K562 (cell line): ENCODE measurements at regions not wholly inside any gene's neighbourhood (a gene's known extent, or its start where the extent isn't known, plus 50 kb on each side); places are given as distances from the start of the nearest gene placed in this dataset.

Experiments
- ATAC-seq: fragments of 200-7000 bp; cut with Tn5 transposase; 3 replicates; pipeline ENCODE4 v1.9.1; 2020; ENCODE audit warnings: moderate library complexity
- BruUV-seq: library from RNA; stranded (reverse); fragments of 400-500 nt; replicated peaks from 2 replicates; lab custom pipeline; 2021; lab: Mats Ljungman, UMichigan
- CTCF ChIA-PET: fragments of 300-600 bp; formaldehyde crosslinking; extraction: SDS; loops from one replicate; lab custom pipeline; 2021; ENCODE audit warnings: low intra/inter-chr PET ratio; lab: Yijun Ruan, JAX
- POLR2A ChIA-PET: fragments of 300-600, 350-650 bp; sonication (Branson Sonifier 250); formaldehyde crosslinking; extraction: SDS; loops from one replicate; lab custom pipeline; 2021; ENCODE audit warnings: antibody characterized with exemption, inconsistent platforms; lab: Yijun Ruan, JAX
- DNase-seq, 4 experiments: peaks; one replicate each; pipeline versions ENCODE4 v3.0.0 to v3.0.0-alpha.2; 2011 to 2018; ENCODE audit warnings: low spot score in 3 of 4, mixed read lengths in 3 of 4; ENCODE audit errors: extremely low read depth in 1 of 4
- FAIRE-seq: peaks from 2 replicates; lab custom pipeline; 2011; peaks lifted over from hg19 to GRCh38; lab: Jason Lieb, UNC
- H2AFZ ChIP-seq: 2 replicates; pipeline ENCODE4 v1.6.0; 2011; ENCODE audit warnings: low read depth, low read length, control low read depth, inconsistent platforms
- H3K27ac ChIP-seq: fragments of 200-600 bp; 3 replicates; pipeline ENCODE4 v1.8.0; 2011; ENCODE audit warnings: low read depth, mild to moderate bottlenecking, control low read depth, inconsistent platforms, low read length, moderate library complexity, mixed read lengths; ENCODE audit errors: extremely low read depth
- H3K27me3 ChIP-seq, 2 experiments: fragments of 300-600 bp in 1 of 2; 2 replicates in 1 of 2; 3 replicates in 1 of 2; pipeline versions ENCODE4 v1.6.0 to v1.8.0; 2011; ENCODE audit warnings: inconsistent platforms in 2 of 2, low read length in 2 of 2, mild to moderate bottlenecking in 1 of 2, mixed read lengths in 1 of 2, moderate library complexity in 1 of 2; ENCODE audit not compliant: control insufficient read depth in 2 of 2, insufficient read depth in 2 of 2
- H3K36me3 ChIP-seq: fragments of 300-600 bp; 3 replicates; pipeline ENCODE4 v1.8.0; 2011; ENCODE audit warnings: mild to moderate bottlenecking, low read length, inconsistent platforms; ENCODE audit not compliant: control insufficient read depth, insufficient read depth
- H3K4me1 ChIP-seq, 2 experiments: fragments of 200-600 bp in 1 of 2; replicated peaks in 1 of 2; 2 replicates in 1 of 2; 3 replicates in 1 of 2; pipeline versions ENCODE4 v1.5.1 to v1.8.0; 2011; ENCODE audit warnings: inconsistent platforms in 2 of 2, low read length in 2 of 2, mild to moderate bottlenecking in 1 of 2, mixed read lengths in 1 of 2, moderate library complexity in 1 of 2; ENCODE audit not compliant: control insufficient read depth in 2 of 2, insufficient read depth in 2 of 2
- H3K4me2 ChIP-seq: 2 replicates; pipeline ENCODE4 v1.6.1; 2011; ENCODE audit warnings: low read length, control low read depth, inconsistent platforms, mixed read lengths; ENCODE audit not compliant: insufficient read depth
- H3K4me3 ChIP-seq: fragments of 200-600 bp; sonication (generic), shearing (Covaris generic); 2 replicates; pipeline ENCODE4 v1.5.1; 2016; ENCODE audit warnings: control low read depth, inconsistent platforms
- H3K79me2 ChIP-seq: fragments of 200-600 bp; 3 replicates; pipeline ENCODE4 v1.8.0; 2011; ENCODE audit warnings: low read length, inconsistent platforms; ENCODE audit not compliant: control insufficient read depth, insufficient read depth
- H3K9ac ChIP-seq, 2 experiments: 2 replicates each; pipeline versions ENCODE4 v1.6.0 to v1.6.1; 2011; ENCODE audit warnings: low read depth in 2 of 2, low read length in 2 of 2, control low read depth in 1 of 2, inconsistent platforms in 1 of 2, mild to moderate bottlenecking in 1 of 2, mixed read lengths in 1 of 2; ENCODE audit not compliant: insufficient read depth in 1 of 2
- H3K9me1 ChIP-seq: one replicate; pipeline ENCODE4 v1.6.0; 2011; ENCODE audit warnings: inconsistent platforms, mild to moderate bottlenecking, low read length, moderate library complexity; ENCODE audit not compliant: control insufficient read depth, insufficient read depth
- H3K9me3 ChIP-seq: replicated peaks from 2 replicates; pipeline ENCODE4 v1.5.1; 2011; ENCODE audit warnings: low read depth, low read length, inconsistent platforms; ENCODE audit not compliant: control insufficient read depth, insufficient read depth
- H4K20me1 ChIP-seq: replicated peaks from 2 replicates; pipeline ENCODE4 v1.6.1; 2011; ENCODE audit warnings: low read length, inconsistent platforms, mixed read lengths; ENCODE audit not compliant: control insufficient read depth, insufficient read depth
- ARID3A ChIP-seq: IDR thresholded peaks from 2 replicates; pipeline ENCODE4 v1.6.1; 2012; ENCODE audit warnings: low read depth, low read length, improper control_type of control experiment, borderline replicate concordance
- DNMT1 ChIP-seq: fragments of 450-650 bp; IDR thresholded peaks from 2 replicates; pipeline ENCODE4 v1.6.1; 2016; ENCODE audit warnings: antibody characterized with exemption, mild to moderate bottlenecking
- IRF9 ChIP-seq: fragments of 450-650 bp; IDR thresholded peaks from 2 replicates; pipeline ENCODE4 v1.6.1; 2016; ENCODE audit warnings: missing biosample characterization, missing genetic modification characterization
- RBM34 ChIP-seq: fragments of 200-400 bp; formaldehyde crosslinking; IDR thresholded peaks from 2 replicates; pipeline ENCODE4 v1.6.1; 2018; ENCODE audit warnings: low read length, borderline replicate concordance; ENCODE audit not compliant: insufficient read depth
- SETDB1 ChIP-seq: IDR thresholded peaks from one replicate; pipeline ENCODE4 v1.6.1; 2012; ENCODE audit warnings: low read length, control low read depth, inconsistent platforms
- STAG1 ChIP-seq: sonication (generic); formaldehyde crosslinking; IDR thresholded peaks from 2 replicates; pipeline ENCODE4 v1.5.0; 2020; ENCODE audit warnings: missing genetic modification reagents, borderline replicate concordance
- ZBTB33 ChIP-seq: sonication (generic); formaldehyde crosslinking; IDR thresholded peaks from 2 replicates; pipeline ENCODE4 v1.8.1; 2023; ENCODE audit warnings: mild to moderate bottlenecking, missing genetic modification reagents
- ZNF444 ChIP-seq: fragments of 250-450 bp; sonication (Bioruptor Pico); IDR thresholded peaks from 2 replicates; pipeline ENCODE4 v1.4.0; 2020; ENCODE audit warnings: mild to moderate bottlenecking, moderate library complexity
- ZNF699 ChIP-seq: fragments of 250-450 bp; sonication (Bioruptor Pico); IDR thresholded peaks from 2 replicates; pipeline ENCODE4 v1.8.0; 2021; ENCODE audit warnings: mild to moderate bottlenecking, moderate library complexity; ENCODE audit not compliant: insufficient replicate concordance
- ZNF75A ChIP-seq: fragments of 450-650 bp; formaldehyde crosslinking; IDR thresholded peaks from 2 replicates; pipeline ENCODE4 v1.4.0; 2020; ENCODE audit warnings: mild to moderate bottlenecking
- WGBS: fragments of 100-300 bp; shearing (Covaris generic); methylation state at CpG from one replicate; pipeline ENCODE4 v1.1.6; 2016; ENCODE audit warnings: low coverage, mixed read lengths; ENCODE audit not compliant: insufficient coverage; ENCODE audit errors: missing lambda C conversion rate; 5-methylcytosine and 5-hydroxymethylcytosine counted together
- in situ Hi-C: fragments of 300-500 bp; cut with MboI; formaldehyde crosslinking; loops from 4 replicates; pipeline ENCODE4 v1.15.0; 2018; ENCODE audit warnings: inconsistent platforms, mixed read lengths
- intact Hi-C: fragments of 100-400 bp; cut with micrococcal nuclease; formaldehyde crosslinking; loops from 2 replicates; pipeline ENCODE4 v1.14.2; 2022

- H3K4me3 ChIP-seq: no peak overlapping the region
- in situ Hi-C loops: no loop called here
- H3K79me2 ChIP-seq: no peaks in the 10 kb centered on the region
- no peaks in the 10 kb centered on the region for H4K20me1 ChIP-seq
- H3K27me3 ChIP-seq: peaks cover 0 to 10% of the 10 kb centered on the region in 2 experiments; a peak in 2 of 5 replicates
- no peaks in the 10 kb centered on the region for H3K36me3 ChIP-seq
- no peak for DNase-seq
- no peaks in the 10 kb centered on the region for H3K4me1 ChIP-seq
- no peak overlapping the region for H3K27ac ChIP-seq
- ChIA-PET CTCF (no interaction called here), POLR2A (no interaction called here)
- no peak overlapping the region for H3K4me2 ChIP-seq
- no peak for FAIRE-seq
- ATAC-seq: no peak
- no peak overlapping the region for H3K9ac ChIP-seq
- H2AFZ ChIP-seq: no peak overlapping the region
- intact Hi-C loops: no loop called here
- no peak for TF ChIP-seq STAG1 (CRISPR knock-in tag)
- TF ChIP-seq ARID3A: no peak
- no peak for TF ChIP-seq ZNF444 (CRISPR knock-in tag)
- TF ChIP-seq DNMT1: no peak
- TF ChIP-seq, all 486 proteins: peak for 0
- Histone ChIP-seq H3K9me3 (no peaks in the 10 kb centered on the region), H3K9me1 (no peaks in the 10 kb centered on the region)
- 0% methylated on average over 5 of the region's 5 CpGs for WGBS
- BruUV-seq: no TSS peak
Observed at GRCh38 chr10:78579576-78579975, 489.2 kb upstream of the ZMIZ1 start.

- Histone ChIP-seq H3K9me3 (no peaks in the 10 kb centered on the region), H2AFZ (no peak overlapping the region), H3K27me3 (peaks cover 0 to 9% of the 10 kb centered on the region in 2 experiments; a peak in 2 of 5 replicates), H3K27ac (no peak overlapping the region), H3K4me3 (no peak overlapping the region), H3K9ac (no peak overlapping the region), H3K9me1 (no peaks in the 10 kb centered on the region), H3K4me1 (no peaks in the 10 kb centered on the region), H3K4me2 (no peak overlapping the region), H3K79me2 (no peaks in the 10 kb centered on the region), H3K36me3 (no peaks in the 10 kb centered on the region), H4K20me1 (no peaks in the 10 kb centered on the region)
- in situ Hi-C loops: no loop called here
- FAIRE-seq (no peak), DNase-seq (no peak), ATAC-seq (no peak)
- CTCF ChIA-PET: no interaction called here
- intact Hi-C loops: no loop called here
- BruUV-seq: no TSS peak
- WGBS: 3% methylated on average over 4 of the region's 4 CpGs
- POLR2A ChIA-PET: no interaction called here
- TF ChIP-seq ZNF75A (CRISPR knock-in tag) (no peak), RBM34 (no peak), ZBTB33 (CRISPR knock-in tag) (no peak), IRF9 (tag) (no peak), ZNF699 (no peak), SETDB1 (no peak)
Observed at GRCh38 chr10:78579995-78580394, 488.8 kb upstream of the ZMIZ1 start.
